GM19328 (cell line): ENCODE measurements at regions not wholly inside any gene's neighbourhood (a gene's known extent, or its start where the extent isn't known, plus 50 kb on each side); places are given as distances from the start of the nearest gene placed in this dataset.

Experiments
- ATAC-seq: cut with Tn5 transposase; IDR thresholded peaks from one replicate; pipeline ENCODE4 v1.9.1; 2021; ENCODE audit warnings: mild to moderate bottlenecking, moderate library complexity; ENCODE audit not compliant: unreplicated experiment

GRCh38 chr9:105860516-105860915 is 166.2 kb downstream of the TMEM38B start:
- ATAC-seq: no peak

- no peak for ATAC-seq
These were observed 167.6 kb downstream of the TMEM38B start for GRCh38 chr9:105861972-105862371.

GRCh38 chr9:105864248-105864898 is 170.0 kb downstream of the TMEM38B start:
- no peak for ATAC-seq

- no peak for ATAC-seq
These were observed 170.9 kb downstream of the TMEM38B start for GRCh38 chr9:105865285-105865684.

DNA sequence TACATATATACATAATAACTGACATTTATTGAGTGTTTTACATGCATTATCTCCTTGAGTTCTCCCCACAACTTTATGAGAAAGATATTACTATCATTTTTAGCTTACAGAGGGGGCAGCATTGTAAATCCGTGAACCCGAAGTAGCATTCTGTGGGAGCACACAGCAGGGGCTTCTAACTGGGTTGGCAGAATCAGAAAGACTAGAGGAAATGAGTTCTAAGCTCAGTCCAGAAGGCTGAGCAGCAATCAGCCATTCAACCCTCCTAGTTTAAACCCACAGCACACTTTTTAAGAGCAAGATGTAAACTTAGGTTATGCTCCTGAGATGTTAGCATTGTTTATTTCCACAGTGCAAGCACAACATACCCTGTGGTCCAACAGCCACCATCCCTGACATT is 177.2 kb downstream of the TMEM38B start:
- ATAC-seq: no peak

DNA sequence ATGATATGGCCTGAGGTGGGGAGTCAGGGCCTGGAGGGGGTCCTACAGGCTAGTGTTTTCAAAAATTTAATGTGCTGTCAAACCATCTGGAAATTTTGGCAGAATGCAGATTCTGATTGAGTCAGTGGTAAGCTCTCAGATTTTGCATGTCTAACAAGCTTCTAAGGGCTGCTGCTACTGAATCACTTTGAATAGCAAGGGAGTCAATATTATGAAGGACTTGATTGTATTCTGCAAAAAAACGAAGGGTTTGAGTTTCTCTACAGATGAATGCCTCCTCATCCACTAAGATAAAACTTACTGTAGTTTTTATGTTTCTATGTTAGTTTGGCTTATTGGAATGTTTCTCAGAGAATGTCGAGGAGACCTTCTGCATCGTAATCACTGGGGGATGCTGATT is 179.5 kb downstream of the TMEM38B start:
- ATAC-seq: no peak

- no peak for ATAC-seq
These were observed 183.4 kb downstream of the TMEM38B start for GRCh38 chr9:105877721-105878120.

DNA sequence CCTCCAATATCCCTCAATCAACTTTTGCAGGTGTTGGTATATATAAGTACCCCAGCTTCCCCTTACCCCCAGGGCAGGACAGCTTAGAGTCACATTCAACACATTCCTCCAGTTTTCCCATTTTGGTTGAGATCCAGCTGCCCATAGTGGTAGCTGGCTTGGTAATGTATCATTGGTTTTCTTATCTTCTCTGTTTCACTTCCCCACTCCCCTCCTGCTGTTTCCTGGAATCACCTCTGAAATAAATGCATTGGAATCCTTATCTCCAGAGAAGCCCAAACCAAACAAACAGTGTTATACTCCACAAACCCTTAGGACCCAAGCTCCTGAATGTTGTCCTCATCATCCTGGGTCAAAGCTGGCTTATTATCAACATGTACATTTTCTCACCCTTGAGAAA is 184.8 kb downstream of the TMEM38B start:
- ATAC-seq: no peak

DNA sequence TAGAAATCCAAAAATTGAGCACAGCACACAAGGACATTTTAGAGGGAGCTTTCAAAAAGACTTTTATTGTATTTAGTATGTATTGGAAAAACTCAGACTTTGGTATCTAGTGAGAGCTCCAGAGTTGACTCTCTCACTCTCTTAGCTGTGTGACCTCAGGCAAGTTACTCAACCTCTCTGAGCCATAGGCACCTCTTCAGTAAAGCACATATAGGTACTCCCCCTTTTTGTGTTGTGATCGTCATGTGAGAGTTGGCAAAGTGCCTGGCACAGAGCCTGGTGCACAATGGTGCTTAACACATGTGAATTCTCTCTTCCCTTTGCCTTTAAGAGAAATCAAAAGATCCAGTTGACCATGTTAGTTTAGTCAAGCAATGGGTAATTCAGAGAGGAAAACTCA is 186.2 kb downstream of the TMEM38B start:
- no peak for ATAC-seq

GRCh38 chr9:105881021-105881420 is 186.7 kb downstream of the TMEM38B start:
- no peak for ATAC-seq

DNA sequence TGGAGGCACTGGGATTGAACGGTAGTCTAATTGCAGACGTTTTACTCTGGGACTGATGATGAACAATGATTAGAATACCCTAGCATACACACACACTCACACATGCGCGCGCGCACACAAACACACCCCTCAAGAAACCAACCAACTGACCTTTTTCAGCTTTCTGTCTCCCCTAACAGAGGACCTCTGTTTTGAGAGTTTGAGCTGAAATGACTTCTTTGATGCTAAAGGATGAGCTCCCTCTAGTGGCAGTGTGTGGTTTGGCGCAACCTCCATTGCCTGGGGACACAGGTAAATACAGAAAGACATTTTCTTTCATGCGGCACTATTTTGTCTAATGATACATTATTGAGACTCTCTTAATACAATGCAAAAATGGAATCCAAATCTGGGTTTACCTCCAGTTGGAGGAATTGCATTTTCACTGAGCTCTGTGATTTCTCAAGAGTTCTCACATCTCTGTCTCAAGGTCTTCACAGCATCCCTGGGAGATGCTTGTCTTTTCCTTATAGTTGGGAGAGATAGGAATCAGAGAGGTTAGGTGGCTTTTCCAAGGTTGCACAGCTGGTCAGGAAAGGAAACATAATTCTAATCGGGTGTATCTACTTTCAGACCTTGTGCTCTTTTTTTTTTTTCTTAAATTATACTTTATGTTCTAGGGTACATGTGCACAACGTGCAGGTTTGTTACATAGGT is 187.5 kb downstream of the TMEM38B start:
- ATAC-seq: peak; percentile 56

DNA sequence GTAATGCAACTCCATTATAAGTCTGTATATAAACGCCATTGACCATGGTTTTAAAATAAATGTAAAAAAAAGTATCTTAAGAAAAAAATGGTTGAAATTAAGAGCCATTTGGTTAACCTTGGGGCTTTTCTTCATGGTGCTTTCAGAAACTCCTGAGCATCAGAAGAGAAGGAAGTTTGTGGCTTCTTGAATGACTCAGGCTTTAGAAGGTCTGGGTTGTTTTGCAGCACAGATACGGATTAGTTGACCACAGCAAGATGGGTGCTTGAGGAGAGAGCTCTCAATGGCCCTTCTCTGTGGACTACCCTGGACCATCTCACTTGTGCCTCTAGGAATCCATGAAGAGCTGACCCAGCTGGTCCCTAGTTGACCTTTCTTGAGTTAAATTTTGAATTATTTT is 189.5 kb downstream of the TMEM38B start:
- ATAC-seq: peak; percentile 88

DNA sequence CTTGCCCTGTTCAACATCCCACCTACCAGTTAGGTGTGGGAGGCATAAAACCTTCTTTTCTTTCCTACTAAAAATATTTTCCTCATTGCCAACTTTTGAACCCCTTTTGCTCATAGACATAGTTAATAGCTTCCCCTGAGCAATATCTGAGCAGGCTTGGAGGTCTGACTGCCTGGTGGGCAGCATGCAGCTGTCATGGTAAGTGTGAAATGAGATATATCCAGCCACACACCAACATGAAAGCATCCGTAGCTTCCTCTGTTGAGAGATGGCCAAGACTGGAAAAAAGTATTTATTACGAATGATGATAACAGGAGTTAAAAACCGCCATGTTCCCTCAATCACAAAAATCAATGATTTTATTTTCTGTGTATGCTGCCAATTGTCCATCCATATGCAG is 190.1 kb downstream of the TMEM38B start:
- no peak for ATAC-seq

GRCh38 chr9:105886136-105886535 is 191.8 kb downstream of the TMEM38B start:
- ATAC-seq: no peak

GRCh38 chr9:105887679-105888078 is 193.3 kb downstream of the TMEM38B start:
- ATAC-seq: no peak

DNA sequence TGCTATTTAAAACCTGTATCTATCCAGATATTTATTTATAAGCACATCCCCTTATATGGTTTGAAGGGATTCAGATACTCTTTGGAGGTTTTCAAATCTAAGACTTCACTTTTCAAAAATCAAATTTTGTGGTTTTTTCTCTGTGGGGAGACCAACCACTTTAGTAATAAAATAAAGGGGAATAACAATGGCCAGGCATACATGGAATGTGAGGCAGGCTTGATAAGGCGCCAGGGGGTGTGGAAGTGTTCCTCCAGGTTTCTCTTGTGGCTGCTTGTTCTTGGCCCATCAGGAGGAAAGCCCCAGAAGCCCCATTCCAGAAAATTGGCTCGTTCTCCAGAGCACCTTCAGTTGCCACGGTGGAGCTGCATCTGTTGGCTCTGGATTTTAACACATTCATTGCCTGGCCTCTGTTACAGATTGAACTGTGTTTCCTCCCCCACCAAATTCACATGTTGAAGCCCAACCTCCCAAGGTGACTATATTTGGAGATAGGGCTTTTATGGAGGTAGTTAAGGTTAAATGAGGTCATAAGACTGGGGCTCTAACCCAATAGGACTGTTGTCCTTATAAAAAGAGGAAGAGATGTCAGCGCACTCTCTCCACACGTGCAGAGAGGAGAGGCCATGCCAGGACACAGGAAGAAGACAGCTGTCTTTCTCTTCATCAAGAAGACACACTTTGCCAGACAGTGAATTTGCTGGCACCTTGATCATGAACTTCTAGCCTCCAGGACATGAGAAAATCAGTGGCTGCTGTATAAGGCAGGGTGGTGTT is 195.9 kb downstream of the TMEM38B start:
- no peak for ATAC-seq

DNA sequence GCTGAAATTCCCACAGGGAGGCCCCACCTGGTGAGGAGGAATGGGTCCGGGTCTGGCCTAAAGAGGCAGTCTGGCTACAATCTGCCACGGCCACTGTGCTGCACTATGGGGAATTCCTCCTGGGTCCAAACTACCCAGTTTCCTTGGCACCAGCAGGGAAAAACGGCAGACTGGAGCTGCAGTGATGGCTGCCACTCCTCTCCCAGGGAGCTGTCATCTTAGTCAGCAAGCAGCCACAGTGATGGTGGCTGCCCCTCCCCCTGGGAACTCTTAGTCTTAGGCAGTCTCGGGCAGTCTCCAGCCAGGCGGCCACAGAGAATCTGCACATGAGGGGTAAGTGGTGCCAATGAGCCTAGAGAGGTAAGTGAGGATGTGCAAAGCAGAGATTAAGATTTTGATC is 205.8 kb downstream of the TMEM38B start:
- no peak for ATAC-seq

DNA sequence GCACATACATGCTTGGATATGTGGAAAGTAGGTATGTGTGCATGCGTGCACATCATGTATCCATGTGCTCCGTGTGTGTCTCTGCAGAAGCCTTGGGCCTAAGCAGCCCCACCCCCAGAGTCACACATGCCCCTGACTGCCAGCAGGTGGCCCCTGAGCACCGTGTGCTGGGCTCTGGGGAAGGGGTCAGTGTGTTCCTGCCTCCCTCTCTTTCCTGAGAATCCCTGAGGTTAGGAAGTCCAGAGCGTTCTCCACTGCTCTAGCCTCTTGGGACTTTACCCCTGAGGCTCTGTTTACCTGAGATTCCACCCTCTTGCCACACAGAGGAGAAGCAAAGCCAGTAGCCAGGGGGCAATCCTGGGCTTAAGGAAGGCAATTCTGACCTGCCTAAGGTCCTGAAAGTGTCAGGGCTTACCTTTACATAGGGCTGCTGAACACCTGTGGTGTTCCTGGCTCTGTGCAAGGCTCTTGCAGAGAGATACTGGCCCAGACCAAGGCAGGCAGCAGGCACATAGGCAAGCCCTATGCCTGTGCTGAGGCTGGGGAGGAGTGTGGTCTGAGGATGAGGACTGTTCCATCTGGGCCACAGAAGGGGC is 207.3 kb downstream of the TMEM38B start:
- peak; percentile 76 for ATAC-seq

GRCh38 chr9:105908069-105908468 is 213.7 kb downstream of the TMEM38B start:
- no peak for ATAC-seq

DNA sequence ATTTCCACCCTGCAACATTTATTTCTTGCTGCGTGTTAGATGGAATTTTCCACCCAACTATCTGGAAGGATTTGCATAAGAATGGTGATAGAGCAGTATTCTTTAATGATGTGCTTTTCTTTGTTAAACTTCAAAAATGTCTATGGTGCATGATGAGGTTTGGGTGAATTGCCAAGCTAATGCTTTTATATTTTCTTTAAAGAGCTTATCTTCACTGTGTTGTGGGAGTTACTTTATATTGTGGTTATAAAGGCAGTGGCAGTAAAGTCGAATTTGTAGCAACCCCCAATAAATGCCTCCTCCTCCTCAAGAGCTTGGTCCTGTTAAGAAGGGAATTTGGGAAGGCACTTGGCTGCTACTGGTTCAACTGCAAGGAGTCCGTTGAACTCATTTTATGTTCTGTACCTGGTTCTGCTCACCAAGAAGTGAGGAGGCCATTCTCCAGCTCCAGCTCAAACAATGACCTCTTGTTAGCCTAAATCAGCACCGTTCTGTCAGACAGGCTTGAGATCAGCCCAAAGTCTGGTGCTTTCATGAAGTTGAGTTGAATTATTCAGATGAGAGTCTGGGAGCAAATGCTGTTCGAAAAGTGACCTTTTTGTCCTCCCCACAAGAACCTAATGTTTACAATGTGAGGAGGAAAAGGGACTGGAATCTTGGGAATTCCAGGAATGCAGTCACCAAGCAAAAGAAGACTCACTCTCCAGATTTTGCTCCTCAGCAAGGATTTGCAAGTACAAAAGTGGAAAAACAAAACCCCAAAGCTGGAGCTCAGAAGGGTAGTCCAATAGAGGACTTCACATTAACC is 217.0 kb downstream of the TMEM38B start:
- ATAC-seq: no peak
